CD14-positive monocyte (primary cell): ENCODE measurements at regions not wholly inside any gene's neighbourhood (a gene's known extent, or its start where the extent isn't known, plus 50 kb on each side); places are given as distances from the start of the nearest gene placed in this dataset.

Source experiments
- DNase-seq, 3 donors: peaks; one replicate each; pipeline ENCODE4 v3.0.0-alpha.2; 2011 to 2022
- H2AFZ ChIP-seq: 2 replicates; pipeline ENCODE4 v1.6.0; 2012; ENCODE audit warnings: mild to moderate bottlenecking, low read depth, low read length, inconsistent platforms; ENCODE audit not compliant: insufficient read depth, poor library complexity, severe bottlenecking
- H3K27ac ChIP-seq, 2 donors: 1 replicate in 1 of 2; 2 replicates in 1 of 2; pipeline ENCODE4 v1.5.1; 2012 to 2013; ENCODE audit warnings: low read length in 2 of 2, control low read depth in 1 of 2, inconsistent platforms in 1 of 2, low read depth in 1 of 2, mild to moderate bottlenecking in 1 of 2
- H3K27me3 ChIP-seq, 2 donors: one replicate each; pipeline versions ENCODE4 v1.6.0 to v1.6.1; 2011 to 2013; ENCODE audit warnings: low read length in 2 of 2; ENCODE audit not compliant: control insufficient read depth in 2 of 2, insufficient read depth in 2 of 2
- H3K36me3 ChIP-seq, 2 donors: replicated peaks in 1 of 2; 1 replicate in 1 of 2; 2 replicates in 1 of 2; pipeline versions ENCODE4 v1.5.1 to v1.6.1; 2012 to 2013; ENCODE audit warnings: low read length in 2 of 2, control low read depth in 1 of 2, inconsistent platforms in 1 of 2, mild to moderate bottlenecking in 1 of 2; ENCODE audit not compliant: insufficient read depth in 2 of 2, control insufficient read depth in 1 of 2
- H3K4me1 ChIP-seq, 2 donors: 1 replicate in 1 of 2; 2 replicates in 1 of 2; pipeline versions ENCODE4 v1.5.1 to v1.6.1; 2012 to 2013; ENCODE audit warnings: low read length in 2 of 2, control low read depth in 1 of 2, inconsistent platforms in 1 of 2, mild to moderate bottlenecking in 1 of 2, moderate library complexity in 1 of 2; ENCODE audit not compliant: insufficient read depth in 2 of 2, control insufficient read depth in 1 of 2
- H3K4me2 ChIP-seq: replicated peaks from 2 replicates; pipeline ENCODE3; 2012; ENCODE audit warnings: low read length, moderate library complexity, mild to moderate bottlenecking; ENCODE audit not compliant: poor library complexity, severe bottlenecking; ENCODE audit errors: extremely low read depth
- H3K4me3 ChIP-seq, 3 experiments: fragments of 200-600 bp in 1 of 3; sonication (generic) in 1 of 3; replicated peaks in 1 of 3; 1 replicate in 2 of 3; 2 replicates in 1 of 3; pipeline ENCODE4 v1.5.1; 2011 to 2013; ENCODE audit warnings: low read length in 3 of 3, mild to moderate bottlenecking in 3 of 3, control low read depth in 2 of 3, low read depth in 2 of 3, inconsistent platforms in 1 of 3, moderate library complexity in 1 of 3
- H3K79me2 ChIP-seq: 2 replicates; pipeline ENCODE4 v1.6.0; 2012; ENCODE audit warnings: mild to moderate bottlenecking, control low read depth, inconsistent platforms, low read length, moderate library complexity; ENCODE audit not compliant: insufficient read depth
- H3K9ac ChIP-seq: 2 replicates; pipeline ENCODE4 v1.6.0; 2017; ENCODE audit warnings: low read length, mild to moderate bottlenecking; ENCODE audit not compliant: insufficient read depth, poor library complexity, severe bottlenecking
- H3K9me3 ChIP-seq, 2 donors: replicated peaks in 1 of 2; 1 replicate in 1 of 2; 2 replicates in 1 of 2; pipeline versions ENCODE4 v1.5.1 to v1.6.1; 2012 to 2013; ENCODE audit warnings: low read length in 2 of 2, control low read depth in 1 of 2; ENCODE audit not compliant: control insufficient read depth in 1 of 2, insufficient read depth in 1 of 2
- H4K20me1 ChIP-seq: 2 replicates; pipeline ENCODE4 v1.6.0; 2012; ENCODE audit warnings: mild to moderate bottlenecking, low read length, control low read depth, moderate library complexity; ENCODE audit not compliant: insufficient read depth
- H3K27ac Mint-ChIP-seq, 7 donors: one replicate each; pipeline ENCODE4 v1.8.0; 2020; ENCODE audit warnings: mild to moderate bottlenecking in 7 of 7, mixed read lengths in 7 of 7, moderate library complexity in 6 of 7, inconsistent platforms in 2 of 7
- H3K27me3 Mint-ChIP-seq, 3 donors: one replicate each; pipeline ENCODE4 v1.8.0; 2021 to 2022; ENCODE audit warnings: low read depth in 3 of 3, mild to moderate bottlenecking in 3 of 3, mixed read lengths in 3 of 3, moderate library complexity in 3 of 3, inconsistent platforms in 1 of 3
- H3K36me3 Mint-ChIP-seq, 2 donors: one replicate each; pipeline ENCODE4 v1.8.0; 2020; ENCODE audit warnings: mixed read lengths in 2 of 2, inconsistent platforms in 1 of 2, mild to moderate bottlenecking in 1 of 2
- H3K4me1 Mint-ChIP-seq: one replicate; pipeline ENCODE4 v1.8.0; 2020; ENCODE audit warnings: mild to moderate bottlenecking, mixed read lengths
- H3K4me3 Mint-ChIP-seq, 2 donors: one replicate each; pipeline ENCODE4 v1.8.0; 2020; ENCODE audit warnings: mild to moderate bottlenecking in 2 of 2, mixed read lengths in 2 of 2, moderate library complexity in 1 of 2
- H3K9me3 Mint-ChIP-seq, 7 donors: one replicate each; pipeline ENCODE4 v1.8.0; 2020 to 2022; ENCODE audit warnings: mixed read lengths in 7 of 7, mild to moderate bottlenecking in 6 of 7, moderate library complexity in 6 of 7, inconsistent platforms in 2 of 7
- CTCF ChIP-seq: fragments of 200-600 bp; IDR thresholded peaks from one replicate; pipeline ENCODE4 v1.8.0; 2022; ENCODE audit warnings: antibody characterized with exemption, mild to moderate bottlenecking
- WGBS: methylation state at CpG from one replicate; pipeline ENCODE4 v1.1.5; 2013; ENCODE audit warnings: missing lambda C conversion rate; ENCODE audit not compliant: insufficient coverage; 5-methylcytosine and 5-hydroxymethylcytosine counted together
- intact Hi-C, 2 donors: fragments of 100-400 bp; cut with micrococcal nuclease; formaldehyde crosslinking; loops; one replicate each; pipeline versions ENCODE4 v1.15.0 to v1.15.1; 2023

GRCh38 chr11:95563859-95564258 is 225.7 kb downstream of the FAM76B start:
- intact Hi-C loops, result no loop called here
- no peaks in the 10 kb centered on the region for H3K79me2 ChIP-seq
- no peak for TF ChIP-seq CTCF
- WGBS, result no CpG with 5 or more reads among the region's 2 CpGs
- H3K4me1 Mint-ChIP-seq, result peaks cover 7% of the 10 kb centered on the region
- H3K27me3 ChIP-seq, result no peaks in the 10 kb centered on the region
- no peak overlapping the region for H3K4me2 ChIP-seq
- H3K4me1 ChIP-seq, result no peaks in the 10 kb centered on the region
- peaks cover 0 to 2% (median 0%) of the 10 kb centered on the region in 3 donors for H3K27me3 Mint-ChIP-seq
- peaks cover 0 to 9% (median 6%) of the 10 kb centered on the region in 7 donors for H3K9me3 Mint-ChIP-seq
- no peak overlapping the region for H3K4me3 Mint-ChIP-seq
- no peaks in the 10 kb centered on the region for H3K36me3 ChIP-seq
- H3K36me3 Mint-ChIP-seq, result no peaks in the 10 kb centered on the region
- H3K27ac ChIP-seq, result no peak overlapping the region
- DNase-seq, result no peak
- no peak overlapping the region for H3K27ac Mint-ChIP-seq
- H3K9ac ChIP-seq, result no peak overlapping the region
- H2AFZ ChIP-seq, result no peak overlapping the region
- H4K20me1 ChIP-seq, result no peaks in the 10 kb centered on the region
- H3K4me3 ChIP-seq, result no peak overlapping the region
- peaks cover 0 to 3% of the 10 kb centered on the region in 2 donors for H3K9me3 ChIP-seq

- H3K4me1 Mint-ChIP-seq, result peaks cover 7% of the 10 kb centered on the region
- H3K4me2 ChIP-seq, result no peak overlapping the region
- H3K4me1 ChIP-seq, result no peaks in the 10 kb centered on the region
- no peak overlapping the region for H3K9ac ChIP-seq
- 86% methylated on average over 1 of the region's 2 CpGs for WGBS
- H3K4me3 ChIP-seq, result no peak overlapping the region
- H3K4me3 Mint-ChIP-seq, result no peak overlapping the region
- no peaks in the 10 kb centered on the region for H4K20me1 ChIP-seq
- no peaks in the 10 kb centered on the region for H3K36me3 Mint-ChIP-seq
- intact Hi-C loops, result no loop called here
- H3K9me3 ChIP-seq, result no peaks in the 10 kb centered on the region
- no peaks in the 10 kb centered on the region for H3K79me2 ChIP-seq
- H3K27me3 ChIP-seq, result no peaks in the 10 kb centered on the region
- peaks cover 0 to 6% (median 3%) of the 10 kb centered on the region in 7 donors for H3K9me3 Mint-ChIP-seq
- H3K27ac Mint-ChIP-seq, result no peak overlapping the region
- peaks cover 0 to 2% (median 0%) of the 10 kb centered on the region in 3 donors for H3K27me3 Mint-ChIP-seq
- no peak overlapping the region for H3K27ac ChIP-seq
- no peak for TF ChIP-seq CTCF
- no peak for DNase-seq
- no peak overlapping the region for H2AFZ ChIP-seq
- no peaks in the 10 kb centered on the region for H3K36me3 ChIP-seq
These were observed 226.4 kb downstream of the FAM76B start for GRCh38 chr11:95563173-95563572.
